ENCODE measurements at regions not wholly inside any gene's neighbourhood (a gene's known extent, or its start where the extent isn't known, plus 50 kb on each side); places are given as distances from the start of the nearest gene placed in this dataset.

DNA sequence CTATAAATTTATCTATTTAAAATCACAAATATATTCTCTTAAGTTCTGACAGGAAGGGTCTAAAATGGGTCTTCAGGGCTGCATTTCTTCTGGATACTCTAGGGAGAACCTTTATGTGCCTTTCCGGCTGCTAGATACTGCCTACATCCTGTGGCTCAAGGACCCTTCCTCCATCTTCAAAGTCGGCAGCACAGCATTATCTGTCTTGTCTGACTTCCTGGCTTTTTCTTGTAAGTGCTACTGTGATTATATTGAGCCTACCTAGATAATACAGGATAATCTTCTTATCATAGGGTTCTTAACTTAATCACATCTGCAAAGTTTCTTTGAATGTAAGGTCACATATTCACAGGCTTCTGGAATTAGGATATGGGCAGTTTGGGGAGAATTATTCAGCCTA is 943.8 kb upstream of the TYRP1 start:
- TF ChIP-seq CTCF (IDR thresholded peaks at IDR 0.05; ENCODE audit: low read depth, low read length), result no peak
- DNase-seq (ENCODE audit: extremely low read depth, low read depth), result no peak

DNA sequence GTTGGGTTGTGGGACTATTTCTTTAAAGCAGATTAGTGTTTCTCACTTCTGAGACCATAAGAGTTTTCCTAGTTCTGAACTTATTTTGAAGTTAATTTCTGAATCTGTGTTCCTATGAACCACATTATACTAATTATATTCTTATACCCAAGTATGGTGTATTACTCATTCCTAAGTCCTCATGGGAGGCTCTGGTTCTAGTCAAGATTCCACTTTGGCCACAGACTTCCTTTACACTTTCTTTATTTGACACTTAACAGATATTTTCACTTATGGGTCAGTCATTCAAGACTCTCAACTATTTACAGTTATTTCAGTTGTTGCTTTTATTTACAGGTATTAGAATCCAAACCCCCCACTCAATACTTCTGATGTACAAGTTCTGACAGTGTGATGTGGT is 937.2 kb upstream of the TYRP1 start:
- no peak for DNase-seq (ENCODE audit: extremely low read depth, low read depth)
- no peak for TF ChIP-seq CTCF (IDR thresholded peaks at IDR 0.05; ENCODE audit: low read depth, low read length)

- DNase-seq (ENCODE audit: extremely low read depth, low read depth), result no peak
- TF ChIP-seq CTCF (IDR thresholded peaks at IDR 0.05; ENCODE audit: low read depth, low read length), result no peak
Observed at GRCh38 chr9:11757408-11757807, 935.8 kb upstream of the TYRP1 start.

- no peak for DNase-seq (ENCODE audit: extremely low read depth, low read depth)
- no peak for TF ChIP-seq CTCF (IDR thresholded peaks at IDR 0.05; ENCODE audit: low read depth, low read length)
Observed at GRCh38 chr9:11758016-11758415, 935.2 kb upstream of the TYRP1 start.

DNA sequence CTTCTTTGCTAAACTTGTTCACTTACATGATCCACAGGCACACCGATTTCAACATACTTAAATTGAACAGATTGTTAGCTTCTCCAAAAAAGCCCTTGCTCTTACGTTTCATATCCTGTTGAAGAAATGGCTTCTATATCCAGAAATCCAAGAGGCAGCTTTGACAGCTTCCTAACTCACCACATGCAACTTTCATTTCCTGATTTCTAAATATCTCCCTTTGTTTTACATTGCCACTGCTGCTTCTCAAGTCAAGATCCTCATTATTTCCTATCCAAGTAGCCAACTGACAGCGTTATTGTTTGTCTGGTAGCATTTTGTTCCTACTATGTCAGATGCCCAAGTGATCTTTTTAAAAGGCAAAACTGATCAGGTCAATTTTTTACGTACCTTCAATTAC is 913.2 kb upstream of the TYRP1 start:
- no peak for TF ChIP-seq CTCF (IDR thresholded peaks at IDR 0.05; ENCODE audit: low read depth, low read length)
- no peak for DNase-seq (ENCODE audit: extremely low read depth, low read depth)

GRCh38 chr9:11792870-11793269 is 900.3 kb upstream of the TYRP1 start:
- DNase-seq (ENCODE audit: extremely low read depth, low read depth), result no peak
- TF ChIP-seq CTCF (IDR thresholded peaks at IDR 0.05; ENCODE audit: low read depth, low read length), result no peak

DNA sequence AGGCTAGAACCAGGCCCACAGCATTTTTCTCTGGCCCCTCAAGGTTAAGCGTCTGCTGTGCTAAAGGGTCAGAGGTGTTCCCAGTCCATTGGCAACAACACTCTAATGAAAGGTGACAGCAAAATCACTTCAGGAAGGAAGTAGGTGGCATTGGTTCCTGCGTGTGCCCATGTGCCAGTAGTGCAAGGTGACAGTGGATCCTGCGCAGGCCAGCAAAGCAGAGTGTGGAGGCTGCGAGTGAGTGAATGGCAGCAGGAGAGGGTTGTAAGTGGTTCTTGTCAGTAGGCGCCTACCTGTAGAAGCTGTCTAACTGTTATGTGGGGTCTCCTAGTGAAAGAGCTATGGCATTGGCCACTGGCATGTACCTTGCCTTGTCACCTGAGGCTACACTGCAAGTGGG is 898.2 kb upstream of the TYRP1 start:
- no peak for TF ChIP-seq CTCF (IDR thresholded peaks at IDR 0.05; ENCODE audit: low read depth, low read length)
- no peak for DNase-seq (ENCODE audit: extremely low read depth, low read depth)

Measured in AG09319 (cell line).